OCI-LY3 (cell line): ENCODE measurements at regions not wholly inside any gene's neighbourhood (a gene's known extent, or its start where the extent isn't known, plus 50 kb on each side); places are given as distances from the start of the nearest gene placed in this dataset.

Experiments used
- CTCF ChIP-seq: fragments of 200-600, 300-600 bp; sonication (generic); IDR thresholded peaks from 2 replicates; pipeline ENCODE4 v1.5.1; 2014; ENCODE audit warnings: antibody characterized with exemption, low read length, low read depth
- EZH2phosphoT487 ChIP-seq: fragments of 200-600 bp; shearing (Covaris generic); IDR thresholded peaks from 2 replicates; pipeline ENCODE4 v1.6.1; 2018; ENCODE audit warnings: antibody characterized with exemption, mixed run types, low read depth

DNA sequence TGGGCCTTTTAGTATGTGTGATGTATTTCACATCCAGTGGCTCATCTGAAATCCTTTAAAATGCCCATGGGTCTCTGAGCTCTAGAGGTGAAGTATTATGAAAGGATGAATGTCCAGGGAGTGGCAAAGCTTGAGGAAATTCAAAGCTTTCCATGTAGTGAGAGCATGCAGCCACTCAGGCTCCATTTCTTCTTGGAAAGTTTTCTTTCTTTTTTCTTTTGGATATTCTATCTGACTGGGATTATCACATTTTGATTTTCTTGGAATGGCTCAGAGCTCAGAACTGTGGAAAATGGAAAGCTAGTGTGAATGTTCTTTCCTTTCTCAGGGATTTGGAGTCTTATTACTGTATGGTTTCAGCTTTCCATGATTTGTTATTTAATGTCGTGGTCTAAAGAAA lies 397.4 kb downstream of the CD109 start:
- TF ChIP-seq CTCF: no peak
- TF ChIP-seq EZH2phosphoT487: no peak
